ENCODE measurements at regions not wholly inside any gene's neighbourhood (a gene's known extent, or its start where the extent isn't known, plus 50 kb on each side); places are given as distances from the start of the nearest gene placed in this dataset.
A peak's percentile ranks its signal among the peaks of the same experiment; 100 is the strongest.

GRCh38 chr10:3528271-3528670 lies 256.7 kb downstream of the KLF6 start:
- DNase-seq (ENCODE audit: low spot score in 2 of 2) (no peak), FAIRE-seq (no peak)

DNA sequence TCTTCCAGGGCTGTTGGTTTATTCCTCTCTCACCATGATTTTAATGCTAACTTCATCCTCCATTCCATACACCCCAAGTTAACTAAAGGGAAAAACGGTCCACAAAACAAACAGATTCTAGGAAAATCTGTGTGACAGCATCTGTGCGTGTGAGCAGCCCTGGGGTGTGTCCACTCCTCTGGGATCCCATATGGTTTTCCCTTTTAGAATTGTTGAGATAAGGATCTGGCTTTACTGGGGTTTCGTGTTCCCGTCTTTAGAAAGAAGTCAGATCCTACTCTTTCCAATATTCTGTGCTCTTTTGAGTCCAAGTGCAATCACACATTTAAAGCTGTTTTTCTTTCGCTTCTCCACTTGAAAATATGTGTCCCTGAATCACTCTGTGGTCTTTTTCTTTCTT lies 257.1 kb downstream of the KLF6 start:
- DNase-seq (ENCODE audit: low spot score in 2 of 2), result no peak
- no peak for FAIRE-seq

GRCh38 chr10:3526727-3527501 lies 258.1 kb downstream of the KLF6 start:
- no peak for DNase-seq (ENCODE audit: low spot score in 2 of 2)
- FAIRE-seq, result no peak

GRCh38 chr10:3525832-3526449 lies 259.1 kb downstream of the KLF6 start:
- no peak for FAIRE-seq
- peak in 1 of 2 donors; percentile 47 for DNase-seq (ENCODE audit: low spot score in 2 of 2)

GRCh38 chr10:3524086-3524960 lies 260.7 kb downstream of the KLF6 start:
- no peak for DNase-seq (ENCODE audit: low spot score in 2 of 2)
- no peak for FAIRE-seq

DNA sequence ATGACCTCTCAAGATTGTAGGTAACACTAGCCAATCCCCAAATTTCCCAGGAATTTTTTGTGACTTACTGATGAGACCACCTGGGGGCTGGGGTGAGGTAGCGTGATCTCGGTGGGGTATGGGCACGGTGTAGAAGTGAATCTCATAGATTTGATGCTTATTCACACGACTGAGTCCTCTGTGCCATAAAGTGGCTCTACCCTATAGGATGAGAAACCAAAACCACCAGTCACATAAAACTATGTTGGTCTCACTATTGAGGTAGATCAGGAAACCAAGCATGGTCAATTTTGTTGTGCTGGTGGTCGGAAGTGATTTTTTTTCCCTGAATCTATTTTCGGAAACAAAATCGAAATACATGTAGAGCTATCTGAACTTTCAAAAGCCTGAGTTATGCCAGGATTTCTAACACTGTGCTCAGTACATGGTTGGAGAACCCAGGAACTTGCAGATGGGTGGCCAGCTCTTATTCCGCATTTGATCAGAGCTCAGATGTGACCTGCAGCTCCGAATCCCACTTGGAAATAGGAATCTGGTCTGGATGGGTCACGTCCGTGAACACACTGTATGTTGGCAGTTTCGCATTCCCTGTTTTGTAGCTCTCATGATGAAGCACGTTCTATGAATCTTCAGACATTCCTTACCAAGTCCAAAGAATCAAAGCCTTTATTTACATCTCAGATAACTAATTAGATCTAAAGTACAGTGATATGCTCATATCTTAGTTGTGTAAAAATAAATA lies 261.5 kb downstream of the KLF6 start:
- DNase-seq (ENCODE audit: low spot score in 2 of 2) (no peak), FAIRE-seq (no peak)

GRCh38 chr10:3516923-3517255 lies 268.1 kb downstream of the KLF6 start:
- FAIRE-seq, result no peak
- DNase-seq (ENCODE audit: low spot score in 2 of 2), result no peak

DNA sequence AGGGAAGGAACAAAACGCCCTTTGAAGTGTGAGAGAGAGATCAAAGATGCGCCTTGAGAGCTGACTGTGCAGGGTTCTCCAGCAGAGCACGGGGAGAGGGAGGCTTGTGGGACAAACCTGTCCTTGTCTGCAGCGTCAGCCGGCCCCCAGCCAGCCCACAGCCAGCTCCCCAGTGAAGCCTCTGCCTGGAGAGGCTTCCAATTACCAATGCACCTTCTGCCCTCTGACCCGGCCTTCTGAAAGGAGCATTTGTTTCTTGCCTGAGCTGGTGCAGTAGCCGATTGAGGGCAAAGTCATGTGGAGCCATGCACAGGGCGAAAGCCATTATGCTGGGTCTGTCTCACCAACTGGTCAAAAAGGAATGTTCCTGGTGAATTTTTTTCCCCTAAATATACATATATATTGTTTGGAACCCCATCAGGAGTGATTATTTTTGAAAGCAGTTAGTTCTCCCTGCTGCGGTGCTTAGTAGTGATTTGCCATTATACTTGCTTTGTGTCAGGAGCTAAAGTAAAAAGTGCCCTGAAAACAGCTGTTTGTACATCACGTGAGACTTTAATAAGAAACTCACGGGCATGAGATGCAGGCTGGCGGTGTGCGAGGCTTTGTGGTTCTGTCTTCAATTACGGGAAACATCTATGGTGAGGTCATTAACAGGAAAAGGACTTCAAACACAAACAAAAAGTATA lies 268.6 kb downstream of the KLF6 start:
- FAIRE-seq (no peak), DNase-seq (ENCODE audit: low spot score in 2 of 2) (no peak)

DNA sequence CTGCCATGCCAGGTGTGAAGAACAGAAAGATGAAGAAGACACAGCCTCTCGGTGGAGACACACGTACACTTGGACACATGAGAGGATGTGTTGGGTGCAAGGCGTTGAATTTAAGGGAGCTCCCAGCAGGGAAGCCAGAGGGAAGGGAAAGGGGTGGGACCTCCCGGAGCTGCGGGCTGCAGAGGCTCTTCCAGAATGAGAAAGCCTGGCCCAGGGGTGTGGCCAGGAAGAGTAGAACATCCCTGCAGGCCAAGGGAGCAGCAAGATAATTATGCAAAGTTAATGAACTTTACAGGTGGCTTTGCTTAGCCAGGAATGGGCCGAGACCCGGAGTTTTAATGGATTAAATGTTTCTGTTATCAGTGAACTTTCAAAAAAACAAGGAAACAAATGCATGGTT lies 270.3 kb downstream of the KLF6 start:
- no peak for FAIRE-seq
- no peak for DNase-seq (ENCODE audit: low spot score in 2 of 2)

DNA sequence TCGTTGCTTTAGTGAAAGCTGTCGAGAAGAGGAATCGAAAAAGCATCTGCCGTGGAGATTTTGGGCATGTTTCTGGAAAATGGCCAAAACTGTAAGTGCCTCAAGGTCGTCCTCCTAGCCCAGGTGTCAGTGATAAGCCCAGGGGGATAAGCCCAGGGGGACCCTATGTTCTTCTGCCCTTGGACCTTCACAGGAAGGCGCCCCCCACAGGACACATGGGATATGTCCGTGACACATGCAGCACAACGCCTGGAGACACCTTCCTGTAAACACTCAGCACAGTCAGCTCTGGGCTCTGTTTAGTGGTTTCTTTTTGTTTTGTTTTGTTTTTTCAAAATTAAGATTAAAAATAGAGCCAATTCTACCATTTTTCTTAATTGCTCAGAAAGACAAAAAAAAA lies 272.7 kb downstream of the KLF6 start:
- DNase-seq (ENCODE audit: low spot score in 2 of 2) (no peak), FAIRE-seq (no peak)

GRCh38 chr10:3511483-3511882 lies 273.5 kb downstream of the KLF6 start:
- DNase-seq (ENCODE audit: low spot score in 2 of 2) (no peak), FAIRE-seq (no peak)

DNA sequence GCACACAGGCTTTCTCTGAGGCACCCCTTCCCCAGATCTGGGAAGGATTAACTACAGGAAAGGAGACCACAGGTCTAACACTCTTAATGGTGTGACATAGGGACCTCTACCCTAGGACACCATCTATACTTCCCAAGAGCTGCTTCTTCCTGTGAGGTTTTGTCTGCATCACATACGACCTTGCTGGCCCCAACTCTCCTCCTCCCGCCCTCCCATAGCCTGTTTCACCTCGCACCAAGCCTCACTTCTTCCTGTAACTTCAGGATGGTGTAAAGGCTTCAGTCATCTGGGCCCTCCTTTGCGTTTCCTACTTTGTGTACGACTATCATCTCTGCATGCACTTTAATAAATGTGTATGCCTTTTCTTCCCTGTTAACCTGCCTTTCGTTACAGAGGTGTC lies 274.3 kb downstream of the KLF6 start:
- DNase-seq (ENCODE audit: low spot score in 2 of 2), result no peak
- no peak for FAIRE-seq

GRCh38 chr10:3509355-3509754 lies 275.7 kb downstream of the KLF6 start:
- DNase-seq (ENCODE audit: low spot score in 2 of 2) (no peak), FAIRE-seq (no peak)

- FAIRE-seq (no peak), DNase-seq (ENCODE audit: low spot score in 2 of 2) (no peak)
Measured at GRCh38 chr10:3503299-3503698, 281.7 kb downstream of the KLF6 start.

DNA sequence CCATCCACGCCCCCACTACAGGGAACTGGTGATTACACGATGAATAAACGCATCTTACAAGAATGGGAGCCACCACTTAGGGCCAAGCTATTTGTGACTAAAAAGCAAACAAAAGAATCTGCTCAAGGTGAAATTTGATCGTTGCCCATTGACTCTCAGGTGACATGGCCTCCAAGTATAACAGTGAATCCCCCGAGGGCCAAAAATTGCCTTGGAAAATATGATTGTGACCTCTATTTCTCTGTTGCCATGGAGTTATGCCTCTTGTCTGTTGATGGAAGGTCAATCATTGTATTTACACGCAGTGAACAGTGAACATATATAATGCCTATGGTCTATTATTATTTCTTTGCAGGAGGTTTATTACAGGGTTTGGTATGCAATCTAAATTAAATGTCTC lies 282.3 kb downstream of the KLF6 start:
- FAIRE-seq (no peak), DNase-seq (ENCODE audit: low spot score in 2 of 2) (no peak)

GRCh38 chr10:3500408-3500856 lies 284.6 kb downstream of the KLF6 start:
- FAIRE-seq (no peak), DNase-seq (ENCODE audit: low spot score in 2 of 2) (peak in 1 of 2 donors; percentile 34)

GRCh38 chr10:3499120-3499519 lies 285.9 kb downstream of the KLF6 start:
- DNase-seq (ENCODE audit: low spot score in 2 of 2) (no peak), FAIRE-seq (no peak)

DNA sequence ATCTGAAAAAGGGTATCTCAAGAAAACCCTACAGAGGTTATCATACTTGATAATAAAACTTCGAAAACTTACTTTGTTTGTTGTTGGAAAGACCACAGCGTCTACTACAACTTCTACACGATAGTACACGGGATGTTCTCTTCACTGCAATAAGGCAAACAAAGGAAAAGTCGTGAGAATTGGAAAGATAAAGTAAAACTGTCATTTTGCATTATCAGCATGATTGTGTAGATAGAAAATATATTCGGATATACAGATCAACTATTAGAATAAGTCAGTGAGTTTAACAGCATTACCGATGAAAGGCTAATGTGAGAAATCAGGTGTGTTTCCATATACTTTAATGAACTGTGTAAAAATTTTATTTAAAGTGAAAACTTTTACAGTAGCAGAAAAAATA lies 287.4 kb downstream of the KLF6 start:
- no peak for FAIRE-seq
- DNase-seq (ENCODE audit: low spot score in 2 of 2), result no peak

DNA sequence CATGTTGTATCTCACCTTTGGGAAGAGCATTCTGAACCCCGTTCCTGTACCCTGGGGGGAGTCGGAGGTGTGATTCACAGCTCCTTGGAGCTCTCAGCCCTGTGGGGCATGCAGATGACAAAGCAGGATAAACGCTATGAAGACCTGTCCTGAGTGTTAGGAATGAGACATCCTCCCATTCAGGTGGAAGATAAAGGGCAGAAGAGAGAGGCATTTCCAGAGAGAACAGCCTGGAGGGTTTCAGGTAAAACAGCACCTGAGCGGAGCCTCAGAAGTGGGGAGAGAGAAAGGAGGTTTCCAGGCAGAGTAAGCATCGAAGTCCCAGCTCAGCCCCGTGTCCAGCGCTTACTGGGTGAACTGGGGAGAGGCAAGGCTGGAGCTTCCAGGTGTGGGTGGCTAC lies 288.9 kb downstream of the KLF6 start:
- FAIRE-seq, result no peak

GRCh38 chr10:3495281-3495680 lies 289.7 kb downstream of the KLF6 start:
- no peak for DNase-seq (ENCODE audit: low spot score in 2 of 2)
- no peak for FAIRE-seq

More for the DNA sequence above, 288.9 kb downstream of the KLF6 start:
- no peak for DNase-seq (ENCODE audit: low spot score in 2 of 2)

Data from frontal cortex (tissue), 3 donors.